ENCODE measurements at regions not wholly inside any gene's neighbourhood (a gene's known extent, or its start where the extent isn't known, plus 50 kb on each side); places are given as distances from the start of the nearest gene placed in this dataset.

DNA sequence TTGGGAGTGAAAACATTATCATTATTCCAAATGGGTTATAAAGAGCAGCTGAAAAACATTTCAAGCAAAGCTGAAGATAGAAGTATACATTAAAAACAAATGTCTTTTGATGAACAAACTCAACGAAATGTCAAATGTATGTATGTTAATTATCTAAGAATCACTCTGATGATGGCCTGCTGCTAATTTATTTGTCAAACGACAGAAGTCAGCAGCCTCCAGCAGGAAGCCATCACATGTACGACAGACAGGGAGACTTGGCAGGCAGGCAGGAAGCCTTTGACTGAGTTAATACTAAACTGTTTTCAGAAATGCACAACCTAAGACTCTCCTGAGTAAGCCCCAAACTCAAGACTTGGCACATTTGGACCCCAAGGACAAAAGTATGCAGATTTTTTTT is 491.1 kb downstream of the ZNF385D start:
- Histone ChIP-seq H3K4me2 (ENCODE audit: low read depth, low read length) (no peak overlapping the region), H3K18ac (ENCODE audit: low read depth, low read length) (no peak overlapping the region), H2BK5ac (ENCODE audit: low read depth, low read length, poor library complexity, severe bottlenecking) (no peak overlapping the region), H2BK20ac (ENCODE audit: low read depth, low read length) (no peak overlapping the region), H2AK5ac (ENCODE audit: low read depth, low read length) (no peak overlapping the region), H4K8ac (ENCODE audit: low read depth in 2 of 2, low read length in 2 of 2) (no peak overlapping the region), H4K5ac (ENCODE audit: low read depth, low read length) (no peak overlapping the region), H2AFZ (replicated peaks; ENCODE audit: low read length, poor library complexity) (no peak overlapping the region), H3K27ac (ENCODE audit: insufficient read depth, low read length) (no peak overlapping the region), H3K79me1 (ENCODE audit: low read depth in 1 of 2, low read length in 2 of 2) (no peaks in the 10 kb centered on the region), H3K4me3 (ENCODE audit: insufficient read depth, low read depth, low read length) (no peak overlapping the region), H3K4me1 (ENCODE audit: control insufficient read depth, insufficient read depth, low read length) (no peaks in the 10 kb centered on the region), H4K20me1 (ENCODE audit: insufficient read depth, low read length) (no peaks in the 10 kb centered on the region), H2BK15ac (ENCODE audit: low read depth, low read length) (no peak overlapping the region), H3K27me3 (ENCODE audit: control insufficient read depth, insufficient read depth, low read length) (no peaks in the 10 kb centered on the region), H3K23ac (ENCODE audit: low read depth, low read length) (no peak overlapping the region), H2AK9ac (replicated peaks; ENCODE audit: low read depth, low read length, poor library complexity) (no peak overlapping the region), H4K91ac (ENCODE audit: insufficient read depth, low read depth, low read length) (no peak overlapping the region), H3K9me1 (ENCODE audit: insufficient read depth, low read length) (no peaks in the 10 kb centered on the region), H3K56ac (ENCODE audit: extremely low read depth, insufficient read depth, low read length) (no peak overlapping the region), H3K9ac (ENCODE audit: low read depth, low read length) (no peak overlapping the region), H3K9me3 (ENCODE audit: control insufficient read depth, insufficient read depth, low read length) (no peaks in the 10 kb centered on the region), H3K36me3 (ENCODE audit: control insufficient read depth, insufficient read depth, low read length) (no peaks in the 10 kb centered on the region), H2BK120ac (ENCODE audit: low read depth, low read length) (no peak overlapping the region), H3K14ac (replicated peaks; ENCODE audit: low read depth, low read length) (no peak overlapping the region), H3K4ac (ENCODE audit: low read depth, low read length) (no peak overlapping the region)
- in situ Hi-C loops (cut with MboI; ENCODE audit: low sequenced_read_pairs), result no loop called here
- intact Hi-C loops (cut with micrococcal nuclease), result no loop called here
- dilution Hi-C loops (cut with HindIII; ENCODE audit: low sequenced_read_pairs, unreplicated experiment), result no loop called here
- BruUV-seq (replicated peaks), result no TSS peak
- ChIA-PET CTCF (no interaction called here), POLR2A (ENCODE audit: unreplicated experiment) (no interaction called here)
- ATAC-seq (ENCODE audit: low read depth) (no peak), DNase-seq (no peak)
- 0% methylated on average over 1 of the region's 3 CpGs; no CpG with 5 or more reads in 1 of the 2 experiments for WGBS, 2 experiments (ENCODE audit: extremely low coverage in 2 of 2, insufficient read length in 1 of 2)
- no peak for TF ChIP-seq MAZ (IDR thresholded peaks at IDR 0.05; ENCODE audit: borderline replicate concordance, low read depth, low read length)
- no peak for TF ChIP-seq CTCF (conservative IDR thresholded peaks at IDR 0.05; ENCODE audit: low read depth, low read length)
- TF ChIP-seq, protein P1, sequence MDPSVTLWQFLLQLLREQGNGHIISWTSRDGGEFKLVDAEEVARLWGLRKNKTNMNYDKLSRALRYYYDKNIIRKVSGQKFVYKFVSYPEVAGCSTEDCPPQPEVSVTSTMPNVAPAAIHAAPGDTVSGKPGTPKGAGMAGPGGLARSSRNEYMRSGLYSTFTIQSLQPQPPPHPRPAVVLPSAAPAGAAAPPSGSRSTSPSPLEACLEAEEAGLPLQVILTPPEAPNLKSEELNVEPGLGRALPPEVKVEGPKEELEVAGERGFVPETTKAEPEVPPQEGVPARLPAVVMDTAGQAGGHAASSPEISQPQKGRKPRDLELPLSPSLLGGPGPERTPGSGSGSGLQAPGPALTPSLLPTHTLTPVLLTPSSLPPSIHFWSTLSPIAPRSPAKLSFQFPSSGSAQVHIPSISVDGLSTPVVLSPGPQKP (IDR thresholded peaks at IDR 0.05; ENCODE audit: borderline replicate concordance, low read depth, low read length), result no peak
- no peak for TF ChIP-seq BHLHE40 (IDR thresholded peaks at IDR 0.05; ENCODE audit: low read depth, low read length)
- no peak for TF ChIP-seq RAD21 (IDR thresholded peaks at IDR 0.05; ENCODE audit: low read length)
- TF ChIP-seq NFE2L2 (IDR thresholded peaks at IDR 0.05; ENCODE audit: low read depth, low read length), result no peak
- no peak for TF ChIP-seq MXI1 (IDR thresholded peaks at IDR 0.05; ENCODE audit: borderline replicate concordance, low read depth, low read length)
- TF ChIP-seq CEBPB (IDR thresholded peaks at IDR 0.05; ENCODE audit: low read depth, low read length), result no peak
- no peak for TF ChIP-seq MAFK (IDR thresholded peaks at IDR 0.05; ENCODE audit: low read depth, low read length)
- TF ChIP-seq USF2 (IDR thresholded peaks at IDR 0.05; ENCODE audit: low read depth, low read length), result no peak
- TF ChIP-seq FOS (IDR thresholded peaks at IDR 0.05; ENCODE audit: low read depth, low read length), result no peak
- no peak for TF ChIP-seq POLR2A (IDR thresholded peaks at IDR 0.05; ENCODE audit: low read depth, low read length)
- TF ChIP-seq SMC3 (IDR thresholded peaks at IDR 0.05; ENCODE audit: low read depth, low read length), result no peak
- TF ChIP-seq RCOR1 (IDR thresholded peaks at IDR 0.05; ENCODE audit: insufficient replicate concordance, low read length), result no peak
- no peak for TF ChIP-seq CHD1 (IDR thresholded peaks at IDR 0.05; ENCODE audit: low read depth, low read length)
- no peak for TF ChIP-seq RFX5 (IDR thresholded peaks at IDR 0.05; ENCODE audit: low read depth, low read length)
